ENCODE measurements at regions not wholly inside any gene's neighbourhood (a gene's known extent, or its start where the extent isn't known, plus 50 kb on each side); places are given as distances from the start of the nearest gene placed in this dataset.

DNA sequence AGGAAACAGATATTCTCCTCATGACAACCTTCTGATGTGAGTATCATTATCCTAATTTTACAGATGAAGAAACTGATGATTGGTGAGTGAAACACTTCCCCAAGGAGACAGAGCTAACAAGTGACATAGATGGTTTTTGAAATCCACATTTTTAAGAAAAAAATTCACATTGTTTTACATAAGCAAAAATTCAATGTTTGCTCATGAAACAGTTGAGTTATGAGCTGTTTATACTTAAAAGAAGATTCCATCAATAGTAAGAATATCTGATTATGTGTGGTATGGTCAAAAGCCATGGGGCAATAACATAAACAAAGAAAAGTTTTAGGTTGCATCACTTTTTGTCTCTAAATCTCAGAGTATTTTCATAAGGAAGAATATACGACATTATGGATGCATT is 167.9 kb upstream of the PAPPA start:
- Histone ChIP-seq H3K27me3 (ENCODE audit: control insufficient read depth in 2 of 2, insufficient read depth in 1 of 2, low read length in 1 of 2) (no peaks in the 10 kb centered on the region), H3K4me3 (ENCODE audit: low read length in 2 of 2) (no peak overlapping the region), H3K9me3 (ENCODE audit: control insufficient read depth in 2 of 2, insufficient read depth in 1 of 2, low read length in 1 of 2) (no peaks in the 10 kb centered on the region), H3K36me3 (ENCODE audit: control insufficient read depth in 2 of 2, insufficient read depth in 2 of 2, low read length in 1 of 2) (no peaks in the 10 kb centered on the region), H3K27ac (ENCODE audit: low read depth in 1 of 2, low read length in 1 of 2) (no peak overlapping the region), H3K4me1 (ENCODE audit: control insufficient read depth in 2 of 2, insufficient read depth in 2 of 2, low read length in 2 of 2) (no peaks in the 10 kb centered on the region)
- 95% methylated on average over 1 of the region's 1 CpG for WGBS
- no peak for DNase-seq (ENCODE audit: low read depth in 6 of 9, low spot score in 9 of 9)

GRCh38 chr9:115986508-115986907 is 167.1 kb upstream of the PAPPA start:
- Histone ChIP-seq H3K9me3 (ENCODE audit: control insufficient read depth in 2 of 2, insufficient read depth in 1 of 2, low read length in 1 of 2) (no peaks in the 10 kb centered on the region), H3K27me3 (ENCODE audit: control insufficient read depth in 2 of 2, insufficient read depth in 1 of 2, low read length in 1 of 2) (no peaks in the 10 kb centered on the region), H3K4me3 (ENCODE audit: low read length in 2 of 2) (no peak overlapping the region), H3K36me3 (ENCODE audit: control insufficient read depth in 2 of 2, insufficient read depth in 2 of 2, low read length in 1 of 2) (no peaks in the 10 kb centered on the region), H3K27ac (ENCODE audit: low read depth in 1 of 2, low read length in 1 of 2) (no peak overlapping the region), H3K4me1 (ENCODE audit: control insufficient read depth in 2 of 2, insufficient read depth in 2 of 2, low read length in 2 of 2) (no peaks in the 10 kb centered on the region)
- no peak for DNase-seq (ENCODE audit: low read depth in 6 of 9, low spot score in 9 of 9)
- WGBS, result 84% methylated on average over 3 of the region's 3 CpGs

- no peaks in the 10 kb centered on the region for H3K4me1 ChIP-seq (ENCODE audit: control insufficient read depth in 2 of 2, insufficient read depth in 2 of 2, low read length in 2 of 2)
- no peak overlapping the region for H3K27ac ChIP-seq (ENCODE audit: low read depth in 1 of 2, low read length in 1 of 2)
- H3K36me3 ChIP-seq (ENCODE audit: control insufficient read depth in 2 of 2, insufficient read depth in 2 of 2, low read length in 1 of 2), result no peaks in the 10 kb centered on the region
- H3K27me3 ChIP-seq (ENCODE audit: control insufficient read depth in 2 of 2, insufficient read depth in 1 of 2, low read length in 1 of 2), result no peaks in the 10 kb centered on the region
- no peak overlapping the region for H3K4me3 ChIP-seq (ENCODE audit: low read length in 2 of 2)
- no peak for DNase-seq (ENCODE audit: low read depth in 6 of 9, low spot score in 9 of 9)
- WGBS, result 92% methylated on average over 2 of the region's 2 CpGs
- H3K9me3 ChIP-seq (ENCODE audit: control insufficient read depth in 2 of 2, insufficient read depth in 1 of 2, low read length in 1 of 2), result no peaks in the 10 kb centered on the region
These were observed 164.9 kb upstream of the PAPPA start for GRCh38 chr9:115988701-115989100.

DNA sequence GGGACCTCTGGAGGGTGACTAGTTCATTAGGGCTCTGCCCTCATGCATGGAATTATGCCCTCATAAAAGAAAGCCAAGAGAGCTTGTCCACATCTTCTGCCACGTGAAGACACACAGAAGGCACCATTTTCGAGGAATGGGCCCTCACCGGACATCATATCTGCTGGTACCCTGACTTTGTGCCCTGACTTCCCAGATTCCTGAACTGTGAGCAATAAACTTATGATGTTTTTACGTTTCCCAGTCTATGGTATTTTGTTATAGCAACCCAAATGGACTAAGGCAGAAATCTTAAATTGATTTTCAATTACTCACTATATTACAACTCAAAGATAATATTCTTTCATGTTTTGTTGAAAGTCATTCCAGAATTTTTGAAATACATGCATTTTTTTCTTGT is 163.8 kb upstream of the PAPPA start:
- no peak overlapping the region for H3K27ac ChIP-seq (ENCODE audit: low read depth in 1 of 2, low read length in 1 of 2)
- 82% methylated on average over 4 of the region's 4 CpGs for WGBS
- no peaks in the 10 kb centered on the region for H3K4me1 ChIP-seq (ENCODE audit: control insufficient read depth in 2 of 2, insufficient read depth in 2 of 2, low read length in 2 of 2)
- no peaks in the 10 kb centered on the region for H3K9me3 ChIP-seq (ENCODE audit: control insufficient read depth in 2 of 2, insufficient read depth in 1 of 2, low read length in 1 of 2)
- no peak overlapping the region for H3K4me3 ChIP-seq (ENCODE audit: low read length in 2 of 2)
- H3K27me3 ChIP-seq (ENCODE audit: control insufficient read depth in 2 of 2, insufficient read depth in 1 of 2, low read length in 1 of 2), result no peaks in the 10 kb centered on the region
- no peaks in the 10 kb centered on the region for H3K36me3 ChIP-seq (ENCODE audit: control insufficient read depth in 2 of 2, insufficient read depth in 2 of 2, low read length in 1 of 2)
- DNase-seq (ENCODE audit: low read depth in 6 of 9, low spot score in 9 of 9), result no peak

DNA sequence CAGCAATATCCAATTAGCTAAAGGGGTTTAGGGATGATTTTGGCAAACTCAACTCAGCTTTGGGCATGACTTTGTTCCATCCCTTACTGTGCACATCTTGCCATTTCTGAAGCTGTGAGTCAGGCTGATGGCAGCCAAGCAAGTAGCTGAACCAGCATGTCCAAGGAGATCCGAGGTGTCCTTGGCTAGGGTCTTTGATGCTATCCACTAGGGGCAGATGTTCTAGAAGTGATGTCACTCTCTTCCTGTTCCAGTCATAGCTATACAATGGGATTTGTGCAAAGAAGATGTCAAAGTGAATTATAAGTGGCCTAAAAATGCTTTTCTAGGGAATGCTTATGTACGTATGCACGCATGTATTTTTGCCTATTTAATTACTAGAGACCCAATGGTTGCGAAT is 160.8 kb upstream of the PAPPA start:
- Histone ChIP-seq H3K27ac (ENCODE audit: low read depth in 1 of 2, low read length in 1 of 2) (no peak overlapping the region), H3K9me3 (ENCODE audit: control insufficient read depth in 2 of 2, insufficient read depth in 1 of 2, low read length in 1 of 2) (no peaks in the 10 kb centered on the region), H3K4me3 (ENCODE audit: low read length in 2 of 2) (no peak overlapping the region), H3K36me3 (ENCODE audit: control insufficient read depth in 2 of 2, insufficient read depth in 2 of 2, low read length in 1 of 2) (no peaks in the 10 kb centered on the region), H3K4me1 (ENCODE audit: control insufficient read depth in 2 of 2, insufficient read depth in 2 of 2, low read length in 2 of 2) (no peaks in the 10 kb centered on the region), H3K27me3 (ENCODE audit: control insufficient read depth in 2 of 2, insufficient read depth in 1 of 2, low read length in 1 of 2) (no peaks in the 10 kb centered on the region)
- WGBS, result 95% methylated on average over 4 of the region's 4 CpGs
- no peak for DNase-seq (ENCODE audit: low read depth in 6 of 9, low spot score in 9 of 9)

DNA sequence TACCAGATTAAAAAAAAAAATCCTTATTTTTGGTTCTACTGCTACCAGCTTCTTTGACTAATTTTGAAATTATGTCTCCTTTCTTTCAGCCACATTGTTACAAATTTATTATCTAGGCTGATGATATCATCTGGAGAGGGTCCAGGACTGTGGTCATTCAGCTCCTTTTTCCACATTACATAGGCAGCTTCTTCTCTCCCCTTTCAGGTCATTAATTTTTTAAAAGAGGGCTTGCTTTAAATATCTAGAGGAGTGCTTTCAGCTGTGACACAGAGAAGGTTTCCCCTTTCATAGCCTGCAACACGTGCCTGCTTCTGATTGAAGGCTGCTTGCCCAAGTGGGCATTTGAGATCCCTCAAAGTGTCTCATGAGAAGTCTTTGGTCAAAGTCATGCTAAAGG is 155.7 kb upstream of the PAPPA start:
- Histone ChIP-seq H3K27me3 (ENCODE audit: control insufficient read depth in 2 of 2, insufficient read depth in 1 of 2, low read length in 1 of 2) (no peaks in the 10 kb centered on the region), H3K4me3 (ENCODE audit: low read length in 2 of 2) (no peak overlapping the region), H3K4me1 (ENCODE audit: control insufficient read depth in 2 of 2, insufficient read depth in 2 of 2, low read length in 2 of 2) (no peaks in the 10 kb centered on the region), H3K36me3 (ENCODE audit: control insufficient read depth in 2 of 2, insufficient read depth in 2 of 2, low read length in 1 of 2) (no peaks in the 10 kb centered on the region), H3K9me3 (ENCODE audit: control insufficient read depth in 2 of 2, insufficient read depth in 1 of 2, low read length in 1 of 2) (no peaks in the 10 kb centered on the region), H3K27ac (ENCODE audit: low read depth in 1 of 2, low read length in 1 of 2) (no peak overlapping the region)
- WGBS, result 88% methylated on average over 1 of the region's 1 CpG
- DNase-seq (ENCODE audit: low read depth in 6 of 9, low spot score in 9 of 9), result no peak

- Histone ChIP-seq H3K27ac (ENCODE audit: low read depth in 1 of 2, low read length in 1 of 2) (no peak overlapping the region), H3K4me1 (ENCODE audit: control insufficient read depth in 2 of 2, insufficient read depth in 2 of 2, low read length in 2 of 2) (no peaks in the 10 kb centered on the region), H3K27me3 (ENCODE audit: control insufficient read depth in 2 of 2, insufficient read depth in 1 of 2, low read length in 1 of 2) (no peaks in the 10 kb centered on the region), H3K36me3 (ENCODE audit: control insufficient read depth in 2 of 2, insufficient read depth in 2 of 2, low read length in 1 of 2) (no peaks in the 10 kb centered on the region), H3K9me3 (ENCODE audit: control insufficient read depth in 2 of 2, insufficient read depth in 1 of 2, low read length in 1 of 2) (no peaks in the 10 kb centered on the region), H3K4me3 (ENCODE audit: low read length in 2 of 2) (no peak overlapping the region)
- no peak for DNase-seq (ENCODE audit: low read depth in 6 of 9, low spot score in 9 of 9)
These were observed 154.9 kb upstream of the PAPPA start for GRCh38 chr9:115998666-115999065.

DNA sequence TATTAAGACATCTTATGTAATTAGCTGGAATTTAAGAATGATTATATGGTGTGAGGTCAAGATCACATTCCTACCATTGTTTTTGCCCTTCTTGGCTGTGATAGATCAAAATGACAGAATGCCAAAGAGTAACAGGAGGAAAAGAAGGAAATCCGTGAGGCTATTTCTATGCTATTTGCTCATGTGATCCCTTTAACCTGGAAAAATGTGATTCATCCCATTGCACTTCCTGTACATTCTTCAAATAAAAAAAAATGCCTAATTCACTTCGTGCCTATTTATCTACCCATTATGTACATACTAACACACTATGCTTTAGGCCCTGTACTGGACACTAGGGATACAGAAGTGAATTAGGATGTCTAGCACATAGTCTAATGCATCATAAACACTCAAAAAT is 154.1 kb upstream of the PAPPA start:
- Histone ChIP-seq H3K9me3 (ENCODE audit: control insufficient read depth in 2 of 2, insufficient read depth in 1 of 2, low read length in 1 of 2) (no peaks in the 10 kb centered on the region), H3K4me1 (ENCODE audit: control insufficient read depth in 2 of 2, insufficient read depth in 2 of 2, low read length in 2 of 2) (no peaks in the 10 kb centered on the region), H3K4me3 (ENCODE audit: low read length in 2 of 2) (no peak overlapping the region), H3K36me3 (ENCODE audit: control insufficient read depth in 2 of 2, insufficient read depth in 2 of 2, low read length in 1 of 2) (no peaks in the 10 kb centered on the region), H3K27me3 (ENCODE audit: control insufficient read depth in 2 of 2, insufficient read depth in 1 of 2, low read length in 1 of 2) (no peaks in the 10 kb centered on the region), H3K27ac (ENCODE audit: low read depth in 1 of 2, low read length in 1 of 2) (no peak overlapping the region)
- 93% methylated on average over 2 of the region's 2 CpGs for WGBS
- DNase-seq (ENCODE audit: low read depth in 6 of 9, low spot score in 9 of 9), result no peak

- H3K4me3 ChIP-seq (ENCODE audit: low read length in 2 of 2), result no peak overlapping the region
- no peak overlapping the region for H3K27ac ChIP-seq (ENCODE audit: low read depth in 1 of 2, low read length in 1 of 2)
- WGBS, result 68% methylated on average over 4 of the region's 4 CpGs
- no peak for DNase-seq (ENCODE audit: low read depth in 6 of 9, low spot score in 9 of 9)
- H3K36me3 ChIP-seq (ENCODE audit: control insufficient read depth in 2 of 2, insufficient read depth in 2 of 2, low read length in 1 of 2), result no peaks in the 10 kb centered on the region
- H3K27me3 ChIP-seq (ENCODE audit: control insufficient read depth in 2 of 2, insufficient read depth in 1 of 2, low read length in 1 of 2), result no peaks in the 10 kb centered on the region
- no peaks in the 10 kb centered on the region for H3K4me1 ChIP-seq (ENCODE audit: control insufficient read depth in 2 of 2, insufficient read depth in 2 of 2, low read length in 2 of 2)
- H3K9me3 ChIP-seq (ENCODE audit: control insufficient read depth in 2 of 2, insufficient read depth in 1 of 2, low read length in 1 of 2), result no peaks in the 10 kb centered on the region
These were observed 152.8 kb upstream of the PAPPA start for GRCh38 chr9:116000748-116001329.

DNA sequence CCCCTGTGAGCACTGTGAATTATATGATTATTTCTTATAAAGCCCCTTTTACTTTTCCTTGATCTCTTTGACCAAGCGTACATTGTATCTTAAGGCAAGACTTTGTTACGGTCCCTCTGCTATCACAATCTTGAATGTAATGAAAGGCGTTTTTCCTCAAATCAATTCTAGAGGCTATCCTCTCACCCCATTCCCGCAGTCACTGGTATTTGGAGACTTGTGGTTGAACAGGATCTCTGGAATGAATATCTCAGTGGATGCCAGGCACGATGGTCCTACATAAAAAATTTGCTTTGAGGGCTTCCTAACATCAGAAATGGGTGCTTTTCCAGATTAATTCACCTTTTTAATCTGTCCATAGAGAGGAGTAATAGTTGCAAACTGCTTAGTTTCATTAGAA is 151.4 kb upstream of the PAPPA start:
- H3K27ac ChIP-seq (ENCODE audit: low read depth in 1 of 2, low read length in 1 of 2), result no peak overlapping the region

More for the DNA sequence above, 151.4 kb upstream of the PAPPA start:
- Histone ChIP-seq H3K36me3 (ENCODE audit: control insufficient read depth in 2 of 2, insufficient read depth in 2 of 2, low read length in 1 of 2) (no peaks in the 10 kb centered on the region), H3K27me3 (ENCODE audit: control insufficient read depth in 2 of 2, insufficient read depth in 1 of 2, low read length in 1 of 2) (no peaks in the 10 kb centered on the region), H3K4me1 (ENCODE audit: control insufficient read depth in 2 of 2, insufficient read depth in 2 of 2, low read length in 2 of 2) (no peaks in the 10 kb centered on the region), H3K4me3 (ENCODE audit: low read length in 2 of 2) (no peak overlapping the region), H3K9me3 (ENCODE audit: control insufficient read depth in 2 of 2, insufficient read depth in 1 of 2, low read length in 1 of 2) (no peaks in the 10 kb centered on the region)
- 93% methylated on average over 5 of the region's 5 CpGs for WGBS
- no peak for DNase-seq (ENCODE audit: low read depth in 6 of 9, low spot score in 9 of 9)
